ENCODE measurements at regions not wholly inside any gene's neighbourhood (a gene's known extent, or its start where the extent isn't known, plus 50 kb on each side); places are given as distances from the start of the nearest gene placed in this dataset.

DNA sequence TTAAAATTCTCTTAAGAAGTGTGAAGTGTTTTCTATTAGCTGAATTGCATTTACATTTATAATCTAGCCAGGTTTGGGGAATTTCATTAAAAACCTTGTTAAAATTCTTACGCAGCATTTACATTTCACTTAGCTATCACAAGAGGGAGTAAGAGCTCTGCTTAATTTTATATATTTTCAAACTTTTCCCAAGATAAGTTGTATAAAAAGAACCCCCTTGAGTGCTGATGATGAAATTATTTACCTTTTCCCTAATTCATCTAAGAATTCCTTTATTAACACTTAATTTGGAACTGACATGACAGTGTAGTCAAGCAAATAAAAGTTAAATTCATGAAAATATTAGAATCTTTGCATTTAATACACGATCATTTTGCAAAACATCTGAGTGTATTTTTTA, 54.2 kb upstream of the ZSWIM2 start:
- Histone ChIP-seq H3K4me3 (ENCODE audit: insufficient read depth, low read depth, low read length) (no peak overlapping the region), H3K9ac (ENCODE audit: low read length) (no peak overlapping the region), H3K27me3 (ENCODE audit: insufficient read depth, low read length) (no peaks in the 10 kb centered on the region), H3K9me3 (ENCODE audit: insufficient read depth, low read depth, low read length) (no peaks in the 10 kb centered on the region), H4K20me1 (ENCODE audit: insufficient read depth, low read length) (no peaks in the 10 kb centered on the region), H3K4me1 (ENCODE audit: insufficient read depth, low read length) (no peaks in the 10 kb centered on the region), H3K4me2 (ENCODE audit: low read length) (no peak overlapping the region), H3K27ac (ENCODE audit: low read depth, low read length) (no peak overlapping the region), H3K79me2 (ENCODE audit: insufficient read depth, low read length) (no peaks in the 10 kb centered on the region), H2AFZ (ENCODE audit: low read depth, low read length) (no peak overlapping the region), H3K36me3 (ENCODE audit: insufficient read depth, low read length) (no peaks in the 10 kb centered on the region)
- Mint-ChIP-seq H3K9me3 (ENCODE audit: unreplicated experiment) (peaks cover 2% of the 10 kb centered on the region), H3K27me3 (ENCODE audit: low read depth, unreplicated experiment) (no peaks in the 10 kb centered on the region), H3K27ac (ENCODE audit: unreplicated experiment) (no peak overlapping the region), H3K36me3 (ENCODE audit: low read depth, unreplicated experiment) (no peaks in the 10 kb centered on the region), H3K4me1 (ENCODE audit: low read depth, unreplicated experiment) (no peaks in the 10 kb centered on the region), H3K4me3 (ENCODE audit: unreplicated experiment) (no peak overlapping the region)
- DNase-seq (ENCODE audit: low read depth) (peak; percentile 8), FAIRE-seq (no peak)
- TF ChIP-seq, protein P1, sequence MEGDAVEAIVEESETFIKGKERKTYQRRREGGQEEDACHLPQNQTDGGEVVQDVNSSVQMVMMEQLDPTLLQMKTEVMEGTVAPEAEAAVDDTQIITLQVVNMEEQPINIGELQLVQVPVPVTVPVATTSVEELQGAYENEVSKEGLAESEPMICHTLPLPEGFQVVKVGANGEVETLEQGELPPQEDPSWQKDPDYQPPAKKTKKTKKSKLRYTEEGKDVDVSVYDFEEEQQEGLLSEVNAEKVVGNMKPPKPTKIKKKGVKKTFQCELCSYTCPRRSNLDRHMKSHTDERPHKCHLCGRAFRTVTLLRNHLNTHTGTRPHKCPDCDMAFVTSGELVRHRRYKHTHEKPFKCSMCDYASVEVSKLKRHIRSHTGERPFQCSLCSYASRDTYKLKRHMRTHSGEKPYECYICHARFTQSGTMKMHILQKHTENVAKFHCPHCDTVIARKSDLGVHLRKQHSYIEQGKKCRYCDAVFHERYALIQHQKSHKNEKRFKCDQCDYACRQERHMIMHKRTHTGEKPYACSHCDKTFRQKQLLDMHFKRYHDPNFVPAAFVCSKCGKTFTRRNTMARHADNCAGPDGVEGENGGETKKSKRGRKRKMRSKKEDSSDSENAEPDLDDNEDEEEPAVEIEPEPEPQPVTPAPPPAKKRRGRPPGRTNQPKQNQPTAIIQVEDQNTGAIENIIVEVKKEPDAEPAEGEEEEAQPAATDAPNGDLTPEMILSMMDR (IDR thresholded peaks at IDR 0.05; ENCODE audit: insufficient read depth, low read depth, low read length): peak; percentile 40
- TF ChIP-seq EZH2 (IDR thresholded peaks at IDR 0.05; ENCODE audit: insufficient read depth, low read length): no peak
